K562 (cell line): ENCODE measurements at regions not wholly inside any gene's neighbourhood (a gene's known extent, or its start where the extent isn't known, plus 50 kb on each side); places are given as distances from the start of the nearest gene placed in this dataset.

Experiments
- ATAC-seq: fragments of 200-7000 bp; cut with Tn5 transposase; 3 replicates; pipeline ENCODE4 v1.9.1; 2020; ENCODE audit warnings: moderate library complexity
- BruUV-seq: library from RNA; stranded (reverse); fragments of 400-500 nt; replicated peaks from 2 replicates; lab custom pipeline; 2021; lab: Mats Ljungman, UMichigan
- CTCF ChIA-PET: fragments of 300-600 bp; formaldehyde crosslinking; extraction: SDS; loops from one replicate; lab custom pipeline; 2021; ENCODE audit warnings: low intra/inter-chr PET ratio; lab: Yijun Ruan, JAX
- POLR2A ChIA-PET: fragments of 300-600, 350-650 bp; sonication (Branson Sonifier 250); formaldehyde crosslinking; extraction: SDS; loops from one replicate; lab custom pipeline; 2021; ENCODE audit warnings: antibody characterized with exemption, inconsistent platforms; lab: Yijun Ruan, JAX
- DNase-seq, 4 experiments: peaks; one replicate each; pipeline versions ENCODE4 v3.0.0 to v3.0.0-alpha.2; 2011 to 2018; ENCODE audit warnings: low spot score in 3 of 4, mixed read lengths in 3 of 4; ENCODE audit errors: extremely low read depth in 1 of 4
- FAIRE-seq: peaks from 2 replicates; lab custom pipeline; 2011; peaks lifted over from hg19 to GRCh38; lab: Jason Lieb, UNC
- H2AFZ ChIP-seq: 2 replicates; pipeline ENCODE4 v1.6.0; 2011; ENCODE audit warnings: low read depth, low read length, control low read depth, inconsistent platforms
- H3K27ac ChIP-seq: fragments of 200-600 bp; 3 replicates; pipeline ENCODE4 v1.8.0; 2011; ENCODE audit warnings: low read depth, mild to moderate bottlenecking, control low read depth, inconsistent platforms, low read length, moderate library complexity, mixed read lengths; ENCODE audit errors: extremely low read depth
- H3K27me3 ChIP-seq, 2 experiments: fragments of 300-600 bp in 1 of 2; 2 replicates in 1 of 2; 3 replicates in 1 of 2; pipeline versions ENCODE4 v1.6.0 to v1.8.0; 2011; ENCODE audit warnings: inconsistent platforms in 2 of 2, low read length in 2 of 2, mild to moderate bottlenecking in 1 of 2, mixed read lengths in 1 of 2, moderate library complexity in 1 of 2; ENCODE audit not compliant: control insufficient read depth in 2 of 2, insufficient read depth in 2 of 2
- H3K36me3 ChIP-seq: fragments of 300-600 bp; 3 replicates; pipeline ENCODE4 v1.8.0; 2011; ENCODE audit warnings: mild to moderate bottlenecking, low read length, inconsistent platforms; ENCODE audit not compliant: control insufficient read depth, insufficient read depth
- H3K4me1 ChIP-seq, 2 experiments: fragments of 200-600 bp in 1 of 2; replicated peaks in 1 of 2; 2 replicates in 1 of 2; 3 replicates in 1 of 2; pipeline versions ENCODE4 v1.5.1 to v1.8.0; 2011; ENCODE audit warnings: inconsistent platforms in 2 of 2, low read length in 2 of 2, mild to moderate bottlenecking in 1 of 2, mixed read lengths in 1 of 2, moderate library complexity in 1 of 2; ENCODE audit not compliant: control insufficient read depth in 2 of 2, insufficient read depth in 2 of 2
- H3K4me2 ChIP-seq: 2 replicates; pipeline ENCODE4 v1.6.1; 2011; ENCODE audit warnings: low read length, control low read depth, inconsistent platforms, mixed read lengths; ENCODE audit not compliant: insufficient read depth
- H3K4me3 ChIP-seq: fragments of 200-600 bp; sonication (generic), shearing (Covaris generic); 2 replicates; pipeline ENCODE4 v1.5.1; 2016; ENCODE audit warnings: control low read depth, inconsistent platforms
- H3K79me2 ChIP-seq: fragments of 200-600 bp; 3 replicates; pipeline ENCODE4 v1.8.0; 2011; ENCODE audit warnings: low read length, inconsistent platforms; ENCODE audit not compliant: control insufficient read depth, insufficient read depth
- H3K9ac ChIP-seq, 2 experiments: 2 replicates each; pipeline versions ENCODE4 v1.6.0 to v1.6.1; 2011; ENCODE audit warnings: low read depth in 2 of 2, low read length in 2 of 2, control low read depth in 1 of 2, inconsistent platforms in 1 of 2, mild to moderate bottlenecking in 1 of 2, mixed read lengths in 1 of 2; ENCODE audit not compliant: insufficient read depth in 1 of 2
- H3K9me1 ChIP-seq: one replicate; pipeline ENCODE4 v1.6.0; 2011; ENCODE audit warnings: inconsistent platforms, mild to moderate bottlenecking, low read length, moderate library complexity; ENCODE audit not compliant: control insufficient read depth, insufficient read depth
- H3K9me3 ChIP-seq: replicated peaks from 2 replicates; pipeline ENCODE4 v1.5.1; 2011; ENCODE audit warnings: low read depth, low read length, inconsistent platforms; ENCODE audit not compliant: control insufficient read depth, insufficient read depth
- H4K20me1 ChIP-seq: replicated peaks from 2 replicates; pipeline ENCODE4 v1.6.1; 2011; ENCODE audit warnings: low read length, inconsistent platforms, mixed read lengths; ENCODE audit not compliant: control insufficient read depth, insufficient read depth
- CSDE1 ChIP-seq, 2 experiments: fragments of 450-650 bp; IDR thresholded peaks; 2 replicates each; pipeline ENCODE4 v1.6.1; 2016; ENCODE audit warnings: mild to moderate bottlenecking in 1 of 2
- DIDO1 ChIP-seq: fragments of 450-650 bp; IDR thresholded peaks from 2 replicates; pipeline ENCODE4 v1.6.1; 2016; ENCODE audit warnings: low read depth, missing biosample characterization, missing genetic modification characterization
- ERF ChIP-seq: fragments of 450-650 bp; formaldehyde crosslinking; IDR thresholded peaks from 2 replicates; pipeline ENCODE4 v1.4.0; 2020; ENCODE audit warnings: mild to moderate bottlenecking, mixed read lengths
- ILK ChIP-seq: fragments of 450-650 bp; IDR thresholded peaks from 2 replicates; pipeline ENCODE4 v1.6.1; 2016; ENCODE audit warnings: missing genetic modification characterization, low read depth, mild to moderate bottlenecking, missing compliant biosample characterization, moderate library complexity, borderline replicate concordance
- NR2C2 ChIP-seq, 2 experiments: fragments of 200-800 bp in 1 of 2; sonication (Bioruptor generic) in 1 of 2; sonication (generic) in 1 of 2; formaldehyde crosslinking in 1 of 2; IDR thresholded peaks; 2 replicates each; pipeline versions ENCODE4 v1.6.1 to v1.8.0; 2016 to 2022; ENCODE audit warnings: mild to moderate bottlenecking in 1 of 2, missing compliant biosample characterization in 1 of 2, missing genetic modification characterization in 1 of 2, missing genetic modification reagents in 1 of 2
- RUNX1 ChIP-seq: sonication (generic); IDR thresholded peaks from 2 replicates; pipeline ENCODE4 v1.6.1; 2016; ENCODE audit warnings: antibody characterized with exemption, low read depth
- SMAD2 ChIP-seq: fragments of 150-350 bp; IDR thresholded peaks from 2 replicates; pipeline ENCODE4 v1.6.1; 2014; ENCODE audit warnings: low read depth, mild to moderate bottlenecking, low read length
- SMARCE1 ChIP-seq: fragments of 450-650 bp; IDR thresholded peaks from 2 replicates; pipeline ENCODE4 v1.7.1; 2016; ENCODE audit warnings: mild to moderate bottlenecking
- WGBS: fragments of 100-300 bp; shearing (Covaris generic); methylation state at CpG from one replicate; pipeline ENCODE4 v1.1.6; 2016; ENCODE audit warnings: low coverage, mixed read lengths; ENCODE audit not compliant: insufficient coverage; ENCODE audit errors: missing lambda C conversion rate; 5-methylcytosine and 5-hydroxymethylcytosine counted together
- in situ Hi-C: fragments of 300-500 bp; cut with MboI; formaldehyde crosslinking; loops from 4 replicates; pipeline ENCODE4 v1.15.0; 2018; ENCODE audit warnings: inconsistent platforms, mixed read lengths
- intact Hi-C: fragments of 100-400 bp; cut with micrococcal nuclease; formaldehyde crosslinking; loops from 2 replicates; pipeline ENCODE4 v1.14.2; 2022
- TF ChIP-seq, protein P1 (sequence below): sonication (generic); formaldehyde crosslinking; IDR thresholded peaks from 2 replicates; pipeline ENCODE4 v1.8.0; 2022; ENCODE audit warnings: mild to moderate bottlenecking, low read depth, missing genetic modification reagents

DNA sequence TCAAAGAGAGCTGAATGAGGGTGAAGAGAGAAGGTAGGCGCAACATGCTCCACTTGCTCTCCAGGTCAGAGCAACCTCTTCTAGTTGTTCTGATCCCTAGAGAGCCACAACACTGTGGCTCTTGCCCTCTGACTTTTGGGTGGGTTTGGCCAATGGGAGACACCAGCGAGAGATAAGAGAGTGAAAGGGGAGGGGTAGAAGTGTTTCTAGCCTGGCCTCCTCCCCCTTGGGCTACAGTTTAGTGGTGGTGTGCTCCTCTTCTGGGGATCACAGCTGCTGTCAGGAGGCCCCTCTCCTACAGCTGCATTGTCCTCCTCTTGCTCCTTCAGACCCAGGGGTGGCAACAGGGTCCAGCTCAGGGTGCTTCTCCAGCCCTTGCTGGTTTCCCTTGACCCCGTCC lies 454.8 kb downstream of the FUT8 start:
- in situ Hi-C loops, result no loop called here
- H3K9me3 ChIP-seq, result no peaks in the 10 kb centered on the region
- H3K36me3 ChIP-seq, result no peaks in the 10 kb centered on the region
- DNase-seq, result no peak
- intact Hi-C loops, result no loop called here
- H3K4me1 ChIP-seq, result no peaks in the 10 kb centered on the region
- no peak overlapping the region for H3K9ac ChIP-seq
- BruUV-seq, result no TSS peak
- CTCF ChIA-PET, result no interaction called here
- no peak for ATAC-seq
- H3K9me1 ChIP-seq, result no peaks in the 10 kb centered on the region
- no peak overlapping the region for H3K27ac ChIP-seq
- TF ChIP-seq ERF (CRISPR knock-in tag) (no peak), CSDE1 (IDR thresholded peaks at IDR 0.05) (no peak), SMAD2 (no peak), DIDO1 (tag) (no peak), ILK (no peak), NR2C2 (CRISPR knock-in tag; IDR thresholded peaks at IDR 0.05) (no peak), NR2C2 (tag; IDR thresholded peaks at IDR 0.05) (no peak), SMARCE1 (no peak), RUNX1 (no peak)
- TF ChIP-seq, protein P1, sequence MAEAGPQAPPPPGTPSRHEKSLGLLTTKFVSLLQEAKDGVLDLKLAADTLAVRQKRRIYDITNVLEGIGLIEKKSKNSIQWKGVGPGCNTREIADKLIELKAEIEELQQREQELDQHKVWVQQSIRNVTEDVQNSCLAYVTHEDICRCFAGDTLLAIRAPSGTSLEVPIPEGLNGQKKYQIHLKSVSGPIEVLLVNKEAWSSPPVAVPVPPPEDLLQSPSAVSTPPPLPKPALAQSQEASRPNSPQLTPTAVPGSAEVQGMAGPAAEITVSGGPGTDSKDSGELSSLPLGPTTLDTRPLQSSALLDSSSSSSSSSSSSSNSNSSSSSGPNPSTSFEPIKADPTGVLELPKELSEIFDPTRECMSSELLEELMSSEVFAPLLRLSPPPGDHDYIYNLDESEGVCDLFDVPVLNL, result no peak
- 0% methylated on average over 2 of the region's 3 CpGs for WGBS
- no peaks in the 10 kb centered on the region for H3K27me3 ChIP-seq
- H3K79me2 ChIP-seq, result no peaks in the 10 kb centered on the region
- POLR2A ChIA-PET, result no interaction called here
- H4K20me1 ChIP-seq, result no peaks in the 10 kb centered on the region
- no peak for FAIRE-seq
- H3K4me2 ChIP-seq, result no peak overlapping the region
- no peak overlapping the region for H2AFZ ChIP-seq
- H3K4me3 ChIP-seq, result no peak overlapping the region
